SK-N-MC (cell line): ENCODE measurements at regions not wholly inside any gene's neighbourhood (a gene's known extent, or its start where the extent isn't known, plus 50 kb on each side); places are given as distances from the start of the nearest gene placed in this dataset.
A peak's percentile ranks its signal among the peaks of the same experiment; 100 is the strongest.

Experiments
- DNase-seq: peaks from one replicate; pipeline ENCODE4 v3.0.0-alpha.2; 2011; ENCODE audit warnings: low read depth, low spot score
- H3K27ac ChIP-seq: fragments of 200-600 bp; sonication (generic); 2 replicates; pipeline ENCODE4 v1.5.1; 2016; ENCODE audit warnings: mixed run types
- H3K36me3 ChIP-seq: fragments of 200-600 bp; sonication (generic); 2 replicates; pipeline ENCODE4 v1.6.1; 2017; ENCODE audit warnings: antibody characterized with exemption, low read length, mixed read lengths; ENCODE audit not compliant: insufficient read depth
- H3K4me3 ChIP-seq: fragments of 200-600 bp; sonication (generic); 2 replicates; pipeline ENCODE4 v1.5.1; 2016
- H3K9ac ChIP-seq: fragments of 200-600 bp; sonication (generic); 2 replicates; pipeline ENCODE4 v1.8.0; 2017; ENCODE audit warnings: mixed run types, mixed read lengths; ENCODE audit not compliant: insufficient read length
- H3K9me3 ChIP-seq: fragments of 200-600 bp; sonication (generic); 2 replicates; pipeline ENCODE4 v1.6.1; 2017; ENCODE audit warnings: low read depth, mild to moderate bottlenecking, antibody characterized with exemption, low read length, moderate library complexity, mixed read lengths
- EZH2 ChIP-seq: fragments of 200-600 bp; sonication (generic); IDR thresholded peaks from one replicate; pipeline ENCODE4 v1.6.1; 2017; ENCODE audit warnings: antibody characterized with exemption
- FOXP2 ChIP-seq: optimal IDR thresholded peaks from 2 replicates; pipeline ENCODE3; 2011; ENCODE audit warnings: mild to moderate bottlenecking, moderate library complexity; ENCODE audit not compliant: insufficient read depth; ENCODE audit errors: extremely low read length, control extremely low read depth
- POLR2AphosphoS5 ChIP-seq: IDR thresholded peaks from 2 replicates; pipeline ENCODE4 v1.6.1; 2012; ENCODE audit warnings: mild to moderate bottlenecking, low read depth, low read length, borderline replicate concordance

DNA sequence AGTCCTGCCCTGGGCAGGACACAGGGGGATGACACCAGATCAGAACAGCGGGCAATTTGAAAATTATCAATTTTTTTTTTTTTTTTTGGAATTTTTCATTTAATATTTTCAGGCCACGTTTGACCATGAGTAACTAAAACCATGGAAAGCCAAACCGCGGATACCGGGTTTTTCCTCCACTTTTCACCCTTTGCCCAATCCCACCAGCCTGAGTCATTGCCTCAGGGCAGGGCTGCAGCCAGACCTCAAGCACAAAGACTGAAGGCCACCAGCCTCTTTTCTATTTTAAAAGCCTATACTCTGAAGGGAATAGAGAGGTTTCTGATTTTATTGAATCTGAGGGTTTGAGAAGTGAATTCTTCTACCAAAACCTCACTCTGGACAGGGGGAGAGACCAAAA, 381.1 kb downstream of the IRS1 start:
- Histone ChIP-seq H3K27ac (no peak overlapping the region), H3K36me3 (no peaks in the 10 kb centered on the region), H3K9me3 (no peaks in the 10 kb centered on the region), H3K4me3 (no peak overlapping the region), H3K9ac (no peak overlapping the region)
- DNase-seq, result no peak
- TF ChIP-seq FOXP2, result no peak
- TF ChIP-seq POLR2AphosphoS5, result no peak
- no peak for TF ChIP-seq EZH2

DNA sequence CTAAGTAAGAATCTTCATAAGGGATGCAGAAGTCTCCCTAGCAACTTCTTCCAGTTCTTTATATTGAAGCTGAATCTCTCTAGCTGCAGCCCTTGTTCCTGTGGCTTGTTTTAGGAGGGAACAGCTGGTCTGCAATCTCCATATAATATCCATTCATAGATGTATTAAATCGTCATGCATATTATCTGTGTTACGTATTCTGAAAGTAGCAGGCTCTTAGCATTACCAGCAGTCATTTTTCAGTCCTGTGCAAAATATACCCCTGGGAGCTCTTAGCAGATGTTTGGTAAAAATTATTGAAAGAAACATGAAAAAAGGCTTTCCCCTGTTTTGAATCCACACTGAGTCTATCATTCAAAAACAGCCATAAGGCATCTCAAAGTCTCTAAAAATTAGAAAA, 385.3 kb downstream of the IRS1 start:
- H3K36me3 ChIP-seq, result no peaks in the 10 kb centered on the region
- peak; percentile 48 for DNase-seq

DNA sequence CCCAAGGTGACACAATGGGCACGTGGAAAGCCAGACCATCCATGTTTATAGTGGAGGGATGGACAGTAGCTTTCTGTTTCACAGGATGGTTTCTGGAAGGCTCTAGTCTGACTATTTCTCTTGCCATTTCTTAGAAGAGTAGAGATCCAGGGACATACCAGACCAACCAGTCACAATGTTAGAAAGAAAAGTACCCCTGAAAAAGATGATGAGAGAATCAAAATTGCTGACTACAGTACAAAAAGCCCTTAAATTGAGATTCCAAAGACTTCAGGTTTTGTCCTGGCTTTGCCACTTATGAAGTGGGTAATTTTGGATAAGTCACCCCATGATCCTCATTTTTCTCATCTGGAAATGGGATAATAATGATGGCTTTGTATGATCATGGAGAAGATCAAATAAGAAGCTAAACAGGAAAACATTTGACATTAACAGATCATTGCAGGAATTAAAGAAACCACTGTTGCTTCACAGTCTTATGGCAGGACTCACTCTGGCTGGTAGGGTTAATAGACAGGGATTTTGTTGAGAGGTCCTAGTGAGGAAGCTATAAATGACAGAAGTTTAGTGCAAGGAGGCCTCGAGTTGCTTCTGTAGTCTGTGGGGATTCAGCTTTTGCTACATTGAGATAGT, 386.0 kb downstream of the IRS1 start:
- no peak for DNase-seq
- H3K9me3 ChIP-seq, result no peaks in the 10 kb centered on the region
- H3K4me3 ChIP-seq, result no peak overlapping the region
- no peak overlapping the region for H3K27ac ChIP-seq
- no peaks in the 10 kb centered on the region for H3K36me3 ChIP-seq
- TF ChIP-seq EZH2 (no peak), POLR2AphosphoS5 (no peak), FOXP2 (no peak)
- no peak overlapping the region for H3K9ac ChIP-seq

More for the DNA sequence above, 385.3 kb downstream of the IRS1 start:
- Histone ChIP-seq H3K9me3 (no peaks in the 10 kb centered on the region), H3K27ac (no peak overlapping the region), H3K4me3 (no peak overlapping the region), H3K9ac (no peak overlapping the region)
- TF ChIP-seq FOXP2, result no peak
- TF ChIP-seq EZH2, result no peak
- no peak for TF ChIP-seq POLR2AphosphoS5

DNA sequence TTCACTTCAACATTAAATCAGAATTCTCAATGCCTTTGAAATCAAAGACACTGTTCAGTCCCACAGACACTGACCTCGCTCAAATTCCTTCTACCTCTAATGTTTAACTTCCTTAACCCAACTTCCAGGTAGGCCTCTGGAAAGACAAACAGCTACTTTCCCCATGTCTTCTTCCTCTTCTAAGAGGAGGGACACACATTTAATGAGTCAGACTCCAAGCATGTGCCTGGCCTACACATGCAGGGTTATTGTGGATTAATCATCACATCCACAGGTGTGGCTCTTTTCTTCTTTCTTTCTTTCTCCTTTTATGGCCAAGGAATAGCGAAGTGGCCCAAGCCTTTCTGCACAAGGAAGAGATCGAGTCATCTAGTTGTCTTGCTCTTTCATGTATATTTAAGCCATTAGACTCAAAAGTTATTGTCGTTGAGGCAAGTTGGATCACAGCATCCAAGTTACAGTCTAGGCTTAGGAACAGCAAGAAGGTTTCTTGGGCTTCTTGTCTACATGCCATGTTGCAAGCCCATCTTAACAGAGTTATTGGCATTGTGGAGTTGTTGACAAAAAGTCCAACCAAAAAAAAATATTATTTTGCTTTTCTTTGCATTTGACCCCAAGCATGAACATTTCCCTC, 387.8 kb downstream of the IRS1 start:
- DNase-seq, result no peak
- H3K9ac ChIP-seq, result no peak overlapping the region
- no peaks in the 10 kb centered on the region for H3K9me3 ChIP-seq
- H3K36me3 ChIP-seq, result no peaks in the 10 kb centered on the region
- no peak overlapping the region for H3K4me3 ChIP-seq
- no peak overlapping the region for H3K27ac ChIP-seq
- TF ChIP-seq FOXP2 (no peak), POLR2AphosphoS5 (no peak), EZH2 (no peak)

DNA sequence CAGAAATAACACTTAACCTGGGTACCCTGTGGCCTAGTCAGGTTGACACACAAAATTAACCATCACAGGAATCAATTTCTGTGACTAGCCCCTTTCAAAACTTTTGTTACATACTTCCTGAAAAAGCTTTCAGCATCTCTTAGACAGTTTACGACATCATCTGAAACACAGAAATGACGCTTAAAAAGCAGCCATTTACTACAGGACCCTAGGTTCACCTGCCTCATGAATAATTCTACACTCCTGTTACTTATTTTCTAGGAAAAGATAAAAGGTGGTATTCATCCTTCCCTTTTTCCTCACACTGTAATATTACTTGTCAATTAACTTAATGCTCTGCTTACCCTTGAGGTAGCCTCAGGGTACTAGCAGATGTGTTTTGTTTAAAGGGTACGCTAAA, 388.4 kb downstream of the IRS1 start:
- Histone ChIP-seq H3K36me3 (no peaks in the 10 kb centered on the region), H3K9ac (no peak overlapping the region), H3K9me3 (no peaks in the 10 kb centered on the region), H3K4me3 (no peak overlapping the region), H3K27ac (no peak overlapping the region)
- no peak for DNase-seq
- no peak for TF ChIP-seq EZH2
- no peak for TF ChIP-seq FOXP2
- no peak for TF ChIP-seq POLR2AphosphoS5

DNA sequence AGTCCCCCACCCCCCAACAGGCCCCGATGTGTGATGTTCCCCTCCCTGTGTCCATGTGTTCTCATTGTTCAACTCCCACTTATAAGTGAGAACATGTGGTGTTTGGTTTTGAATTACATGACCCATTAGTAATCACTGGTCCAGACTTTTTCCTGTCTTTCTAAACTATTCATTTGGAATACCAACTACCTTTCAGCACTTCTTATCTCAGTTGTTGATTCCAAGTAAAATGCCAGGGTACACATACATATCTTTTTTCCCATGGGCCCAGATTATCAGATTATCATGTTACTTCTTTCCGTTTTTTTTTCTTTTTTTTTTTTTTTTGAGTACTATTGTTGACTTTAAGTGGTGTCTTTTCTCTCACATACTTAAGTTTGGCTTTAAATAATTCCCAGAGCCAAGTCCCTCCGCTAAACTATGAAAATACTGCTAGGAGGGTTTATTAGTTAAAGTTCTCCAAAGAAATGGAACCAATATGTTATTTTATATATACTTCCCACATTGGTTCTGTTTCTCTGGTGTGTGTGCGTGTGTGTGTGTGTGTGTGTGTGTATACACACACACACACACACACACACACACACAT, 389.3 kb downstream of the IRS1 start:
- no peaks in the 10 kb centered on the region for H3K9me3 ChIP-seq
- no peak overlapping the region for H3K27ac ChIP-seq
- no peak overlapping the region for H3K9ac ChIP-seq
- DNase-seq, result no peak
- no peak for TF ChIP-seq FOXP2
- TF ChIP-seq EZH2, result no peak
- TF ChIP-seq POLR2AphosphoS5, result no peak
- no peaks in the 10 kb centered on the region for H3K36me3 ChIP-seq
- H3K4me3 ChIP-seq, result no peak overlapping the region

DNA sequence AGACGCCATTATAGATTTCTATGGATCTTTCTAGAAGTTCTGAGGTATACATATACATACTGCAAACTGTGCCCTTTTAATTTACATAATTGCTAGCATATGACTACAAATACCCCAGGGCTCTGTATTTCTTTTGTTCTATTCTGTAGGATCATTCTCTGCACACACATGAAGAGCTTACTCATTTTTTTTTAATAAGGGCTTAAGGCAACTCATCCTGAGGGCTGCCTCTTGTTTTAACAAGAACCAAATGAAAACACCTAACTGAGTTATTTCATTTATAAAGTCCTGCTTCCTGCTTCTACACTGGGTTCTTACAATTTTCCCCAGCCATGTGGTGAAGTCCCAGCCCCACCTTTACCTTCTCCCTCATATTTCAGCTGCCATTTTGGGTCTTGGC, 390.5 kb downstream of the IRS1 start:
- Histone ChIP-seq H3K9ac (no peak overlapping the region), H3K27ac (no peak overlapping the region), H3K9me3 (no peaks in the 10 kb centered on the region), H3K36me3 (no peaks in the 10 kb centered on the region), H3K4me3 (no peak overlapping the region)
- DNase-seq, result no peak
- no peak for TF ChIP-seq POLR2AphosphoS5
- TF ChIP-seq EZH2, result no peak

DNA sequence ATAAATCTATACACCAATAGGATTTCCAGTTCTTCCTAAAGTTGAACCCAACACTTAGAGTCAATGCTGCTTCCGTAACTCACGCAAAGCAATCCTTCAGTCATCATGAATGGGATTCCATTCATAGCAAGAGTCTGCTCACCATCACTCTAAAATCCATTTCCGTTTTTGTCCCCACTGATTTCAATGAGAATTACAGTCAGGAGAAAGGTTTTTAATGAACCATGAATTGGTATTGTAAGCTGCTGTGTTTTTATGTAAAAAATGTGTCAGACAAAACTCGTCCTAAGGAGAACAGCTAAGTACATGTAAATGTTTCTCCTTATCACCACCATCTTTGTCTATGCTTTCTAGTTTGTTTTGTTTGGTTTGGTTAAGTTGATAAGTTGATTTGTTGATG, 391.5 kb downstream of the IRS1 start:
- TF ChIP-seq POLR2AphosphoS5 (no peak), EZH2 (no peak), FOXP2 (no peak)
- H3K9ac ChIP-seq, result no peak overlapping the region

DNA sequence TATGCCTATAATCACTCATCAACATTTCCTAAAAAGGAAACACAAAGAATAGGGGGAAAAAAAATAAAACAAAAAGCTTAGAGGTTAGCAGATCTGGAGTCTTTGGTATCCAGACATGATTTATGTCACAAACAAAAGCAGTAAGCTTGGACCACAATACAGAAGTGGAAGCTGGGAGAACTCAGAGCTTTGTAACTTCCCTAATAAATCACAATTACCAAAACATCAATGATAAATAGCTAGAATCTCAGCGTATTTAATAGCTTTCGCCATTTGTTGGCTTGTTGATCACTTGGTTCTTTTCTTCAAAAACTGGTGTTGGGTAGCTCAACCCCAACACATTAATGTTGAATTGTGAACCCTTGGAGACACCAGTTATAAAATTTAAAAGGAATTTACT, 392.5 kb downstream of the IRS1 start:
- Histone ChIP-seq H3K27ac (no peak overlapping the region), H3K9me3 (no peaks in the 10 kb centered on the region), H3K9ac (no peak overlapping the region), H3K36me3 (no peaks in the 10 kb centered on the region), H3K4me3 (no peak overlapping the region)
- no peak for TF ChIP-seq FOXP2
- TF ChIP-seq EZH2, result no peak
- TF ChIP-seq POLR2AphosphoS5, result no peak
- no peak for DNase-seq

More for the DNA sequence above, 391.5 kb downstream of the IRS1 start:
- Histone ChIP-seq H3K9me3 (no peaks in the 10 kb centered on the region), H3K4me3 (no peak overlapping the region), H3K36me3 (no peaks in the 10 kb centered on the region), H3K27ac (no peak overlapping the region)
- DNase-seq, result no peak
